IMR-90 (cell line): ENCODE measurements at regions not wholly inside any gene's neighbourhood (a gene's known extent, or its start where the extent isn't known, plus 50 kb on each side); places are given as distances from the start of the nearest gene placed in this dataset.

Source experiments
- ATAC-seq: fragments of 200-7000 bp; cut with Tn5 transposase; 2 replicates; pipeline ENCODE4 v1.9.1; 2020; ENCODE audit warnings: low read depth, mild to moderate bottlenecking, moderate library complexity
- BruUV-seq: library from RNA; stranded (reverse); fragments of 400-500 nt; replicated peaks from 2 replicates; lab custom pipeline; 2021; lab: Mats Ljungman, UMichigan
- CTCF ChIA-PET: fragments of 300-600 bp; formaldehyde crosslinking; extraction: SDS; loops from one replicate; lab custom pipeline; 2021; ENCODE audit warnings: antibody characterized with exemption; lab: Yijun Ruan, JAX
- POLR2A ChIA-PET: fragments of 300-600 bp; sonication (Branson Sonifier 250); formaldehyde crosslinking; loops from one replicate; lab custom pipeline; 2022; ENCODE audit warnings: antibody characterized with exemption; ENCODE audit not compliant: unreplicated experiment; lab: Charles Lee
- DNase-seq: peaks from one replicate; pipeline ENCODE4 v3.0.0; 2013
- H2AFZ ChIP-seq: replicated peaks from 2 replicates; pipeline ENCODE3; 2013; ENCODE audit warnings: low read length, mild to moderate bottlenecking; ENCODE audit not compliant: poor library complexity
- H2AK5ac ChIP-seq: 2 replicates; pipeline ENCODE4 v1.6.1; 2013; ENCODE audit warnings: low read depth, low read length, inconsistent platforms
- H2AK9ac ChIP-seq: replicated peaks from 2 replicates; pipeline ENCODE3; 2013; ENCODE audit warnings: mild to moderate bottlenecking, low read depth, low read length, moderate library complexity; ENCODE audit not compliant: poor library complexity
- H2BK120ac ChIP-seq: 2 replicates; pipeline ENCODE4 v1.6.1; 2013; ENCODE audit warnings: low read depth, low read length, inconsistent platforms
- H2BK15ac ChIP-seq: 3 replicates; pipeline ENCODE4 v1.6.1; 2013; ENCODE audit warnings: low read depth, low read length, inconsistent platforms
- H2BK20ac ChIP-seq: 2 replicates; pipeline ENCODE4 v1.6.1; 2013; ENCODE audit warnings: low read depth, mild to moderate bottlenecking, inconsistent platforms, low read length, moderate library complexity
- H2BK5ac ChIP-seq: 2 replicates; pipeline ENCODE4 v1.6.1; 2013; ENCODE audit warnings: mild to moderate bottlenecking, low read depth, low read length, inconsistent platforms; ENCODE audit not compliant: poor library complexity, severe bottlenecking
- H3K14ac ChIP-seq: replicated peaks from 2 replicates; pipeline ENCODE4 v1.6.1; 2013; ENCODE audit warnings: low read depth, low read length, inconsistent platforms
- H3K18ac ChIP-seq: 2 replicates; pipeline ENCODE4 v1.6.1; 2013; ENCODE audit warnings: low read depth, low read length, control low read depth
- H3K23ac ChIP-seq: 2 replicates; pipeline ENCODE4 v1.6.1; 2013; ENCODE audit warnings: low read depth, low read length, inconsistent platforms
- H3K27ac ChIP-seq: 2 replicates; pipeline ENCODE4 v1.5.1; 2013; ENCODE audit warnings: mild to moderate bottlenecking, control low read depth, low read length; ENCODE audit not compliant: insufficient read depth
- H3K27me3 ChIP-seq: 2 replicates; pipeline ENCODE4 v1.6.1; 2013; ENCODE audit warnings: low read length; ENCODE audit not compliant: control insufficient read depth, insufficient read depth
- H3K36me3 ChIP-seq: 2 replicates; pipeline ENCODE4 v1.6.1; 2013; ENCODE audit warnings: low read length, mixed read lengths; ENCODE audit not compliant: control insufficient read depth, insufficient read depth
- H3K4ac ChIP-seq: 2 replicates; pipeline ENCODE4 v1.6.1; 2013; ENCODE audit warnings: low read depth, low read length, inconsistent platforms
- H3K4me1 ChIP-seq: 2 replicates; pipeline ENCODE4 v1.6.1; 2013; ENCODE audit warnings: low read length, mixed read lengths; ENCODE audit not compliant: control insufficient read depth, insufficient read depth
- H3K4me2 ChIP-seq: 2 replicates; pipeline ENCODE4 v1.6.1; 2013; ENCODE audit warnings: low read depth, mild to moderate bottlenecking, control low read depth, low read length, moderate library complexity
- H3K4me3 ChIP-seq: 2 replicates; pipeline ENCODE4 v1.5.1; 2013; ENCODE audit warnings: low read depth, mild to moderate bottlenecking, control low read depth, low read length, moderate library complexity; ENCODE audit not compliant: insufficient read depth
- H3K56ac ChIP-seq: 2 replicates; pipeline ENCODE4 v1.6.1; 2013; ENCODE audit warnings: low read length, inconsistent platforms; ENCODE audit not compliant: insufficient read depth; ENCODE audit errors: extremely low read depth
- H3K79me1 ChIP-seq, 2 experiments: 2 replicates each; pipeline ENCODE4 v1.6.1; 2013; ENCODE audit warnings: low read length in 2 of 2, inconsistent platforms in 1 of 2, low read depth in 1 of 2
- H3K9ac ChIP-seq: 2 replicates; pipeline ENCODE4 v1.6.1; 2013; ENCODE audit warnings: low read depth, low read length, control low read depth
- H3K9me1 ChIP-seq: 2 replicates; pipeline ENCODE4 v1.6.1; 2013; ENCODE audit warnings: low read length, inconsistent platforms; ENCODE audit not compliant: insufficient read depth
- H3K9me3 ChIP-seq: 2 replicates; pipeline ENCODE4 v1.6.1; 2013; ENCODE audit warnings: low read length; ENCODE audit not compliant: control insufficient read depth, insufficient read depth
- H4K20me1 ChIP-seq: 2 replicates; pipeline ENCODE4 v1.6.1; 2013; ENCODE audit warnings: low read length, inconsistent platforms; ENCODE audit not compliant: insufficient read depth
- H4K5ac ChIP-seq: 2 replicates; pipeline ENCODE4 v1.6.1; 2013; ENCODE audit warnings: mild to moderate bottlenecking, low read depth, low read length, control low read depth
- H4K8ac ChIP-seq, 2 experiments: 2 replicates each; pipeline ENCODE4 v1.6.1; 2013; ENCODE audit warnings: low read depth in 2 of 2, low read length in 2 of 2, control low read depth in 1 of 2, inconsistent platforms in 1 of 2
- H4K91ac ChIP-seq: 2 replicates; pipeline ENCODE4 v1.6.1; 2013; ENCODE audit warnings: low read depth, low read length, inconsistent platforms; ENCODE audit not compliant: insufficient read depth
- BHLHE40 ChIP-seq: fragments of 150-350 bp; IDR thresholded peaks from 2 replicates; pipeline ENCODE4 v1.6.1; 2016; ENCODE audit warnings: mild to moderate bottlenecking, low read depth, low read length
- CEBPB ChIP-seq: IDR thresholded peaks from 2 replicates; pipeline ENCODE4 v1.6.1; 2012; ENCODE audit warnings: low read depth, low read length, improper control_type of control experiment
- CHD1 ChIP-seq: IDR thresholded peaks from 2 replicates; pipeline ENCODE4 v1.6.1; 2012; ENCODE audit warnings: low read depth, low read length, improper control_type of control experiment
- ELK1 ChIP-seq: fragments of 150-350 bp; IDR thresholded peaks from 2 replicates; pipeline ENCODE4 v1.6.1; 2016; ENCODE audit warnings: low read depth, mild to moderate bottlenecking, low read length, moderate library complexity, borderline replicate concordance
- FOS ChIP-seq: fragments of 150-350 bp; IDR thresholded peaks from 2 replicates; pipeline ENCODE4 v1.6.1; 2016; ENCODE audit warnings: low read depth, low read length
- MAFK ChIP-seq: IDR thresholded peaks from 2 replicates; pipeline ENCODE4 v1.6.1; 2012; ENCODE audit warnings: low read depth, low read length, improper control_type of control experiment
- MAZ ChIP-seq: IDR thresholded peaks from 2 replicates; pipeline ENCODE4 v1.6.1; 2012; ENCODE audit warnings: low read depth, mild to moderate bottlenecking, low read length, improper control_type of control experiment, moderate library complexity, borderline replicate concordance
- MXI1 ChIP-seq: IDR thresholded peaks from 2 replicates; pipeline ENCODE4 v1.6.1; 2012; ENCODE audit warnings: low read depth, mild to moderate bottlenecking, low read length, moderate library complexity, borderline replicate concordance
- NFE2L2 ChIP-seq: fragments of 150-350 bp; IDR thresholded peaks from 2 replicates; pipeline ENCODE4 v1.6.1; 2016; ENCODE audit warnings: low read depth, mild to moderate bottlenecking, low read length
- POLR2A ChIP-seq: IDR thresholded peaks from 2 replicates; pipeline ENCODE4 v1.6.1; 2012; ENCODE audit warnings: mild to moderate bottlenecking, low read depth, low read length
- RAD21 ChIP-seq: IDR thresholded peaks from 2 replicates; pipeline ENCODE4 v1.6.1; 2012; ENCODE audit warnings: low read length, improper control_type of control experiment
- RCOR1 ChIP-seq: IDR thresholded peaks from 2 replicates; pipeline ENCODE4 v1.6.1; 2012; ENCODE audit warnings: mild to moderate bottlenecking, low read length, improper control_type of control experiment; ENCODE audit not compliant: insufficient replicate concordance
- RFX5 ChIP-seq: IDR thresholded peaks from 2 replicates; pipeline ENCODE4 v1.8.0; 2012; ENCODE audit warnings: low read depth, mild to moderate bottlenecking, low read length, moderate library complexity
- SMC3 ChIP-seq: fragments of 150-350 bp; IDR thresholded peaks from 2 replicates; pipeline ENCODE4 v1.6.1; 2016; ENCODE audit warnings: low read depth, mild to moderate bottlenecking, antibody characterized with exemption, low read length, moderate library complexity
- USF2 ChIP-seq: fragments of 150-350 bp; IDR thresholded peaks from 2 replicates; pipeline ENCODE4 v1.6.1; 2017; ENCODE audit warnings: mild to moderate bottlenecking, antibody characterized with exemption, low read length, low read depth
- WGBS, 2 experiments: methylation state at CpG; one replicate each; pipeline versions ENCODE4 v1.1.5 to v1.1.7; 2013; ENCODE audit warnings: missing lambda C conversion rate in 2 of 2; ENCODE audit not compliant: insufficient read length in 1 of 2; ENCODE audit errors: extremely low coverage in 2 of 2; 5-methylcytosine and 5-hydroxymethylcytosine counted together
- dilution Hi-C: fragments of 300-500 bp; cut with HindIII; formaldehyde crosslinking; loops from one replicate; pipeline ENCODE4 v1.14.3; 2018; ENCODE audit warnings: low sequenced_read_pairs; ENCODE audit not compliant: unreplicated experiment
- in situ Hi-C: fragments of 300-500 bp; cut with MboI; formaldehyde crosslinking; loops from 3 replicates; pipeline ENCODE4 v1.14.3; 2019; ENCODE audit warnings: low sequenced_read_pairs, inconsistent platforms, mixed read lengths
- intact Hi-C: fragments of 100-400 bp; cut with micrococcal nuclease; formaldehyde crosslinking; loops from 2 replicates; pipeline ENCODE4 v1.10.0; 2022
- TF ChIP-seq, protein P1 (sequence below): conservative IDR thresholded peaks from 2 replicates; pipeline ENCODE4 v1.5.1; 2012; ENCODE audit warnings: mild to moderate bottlenecking, low read depth, low read length, improper control_type of control experiment

DNA sequence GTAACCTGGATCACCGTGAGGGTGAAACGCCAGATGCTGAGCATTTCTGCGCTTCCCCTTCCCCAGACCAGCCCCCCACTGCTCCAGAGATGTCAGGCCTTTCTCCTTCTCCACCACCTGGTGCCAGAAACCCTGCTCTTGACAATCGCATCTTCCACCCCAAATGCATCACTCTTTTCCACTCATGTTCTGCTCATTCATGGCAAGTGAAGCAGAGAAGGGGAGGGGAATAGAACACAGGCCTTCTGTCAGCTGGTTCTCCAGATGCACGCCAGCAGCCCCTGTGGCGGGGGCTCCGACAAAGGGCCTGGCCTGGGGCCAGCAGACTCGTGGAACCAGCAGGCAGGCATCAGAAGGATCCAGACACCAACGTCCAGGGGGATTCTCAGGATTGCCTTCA lies 68.5 kb upstream of the SVIL start:
- in situ Hi-C loops (no loop called here), dilution Hi-C loops (no loop called here), intact Hi-C loops (no loop called here)
- Histone ChIP-seq H3K27ac (no peak overlapping the region), H3K36me3 (0 out of 2 replicates have a peak, but pooled peaks cover 2% of the 10 kb centered on the region), H3K9me1 (peaks cover 13% of the 10 kb centered on the region), H3K56ac (no peak overlapping the region), H4K5ac (peak overlapping the region; percentile 33; the same call in 1 of the 2 replicates), H3K27me3 (no peaks in the 10 kb centered on the region), H3K4me2 (peak overlapping the region; percentile 44; the same call in 1 of the 2 replicates), H3K4me3 (no peak overlapping the region), H4K20me1 (peaks cover 33% of the 10 kb centered on the region), H2AK5ac (no peak overlapping the region; the same call in 1 of the 2 replicates), H3K9ac (no peak overlapping the region), H3K14ac (no peak overlapping the region), H2BK20ac (no peak overlapping the region), H2AK9ac (no peak overlapping the region), H3K9me3 (no peaks in the 10 kb centered on the region), H4K8ac (0 out of 4 replicates have a peak overlapping the region, but pooled peaks of 1 of the 2 experiments have one; percentile 1), H3K4me1 (peaks cover 7% of the 10 kb centered on the region; the same call in 1 of the 2 replicates), H4K91ac (no peak overlapping the region), H2BK5ac (no peak overlapping the region), H2BK15ac (no peak overlapping the region), H2BK120ac (no peak overlapping the region), H3K18ac (no peak overlapping the region), H3K79me1 (peaks cover 20 to 47% of the 10 kb centered on the region in 2 experiments), H3K4ac (no peak overlapping the region), H2AFZ (peak overlapping the region; percentile 0), H3K23ac (peak overlapping the region; percentile 21; the same call in 1 of the 2 replicates)
- no TSS peak for BruUV-seq
- 38% methylated on average over 3 of the region's 9 CpGs; no CpG with 5 or more reads in 1 of the 2 experiments for WGBS, 2 experiments
- TF ChIP-seq POLR2A, result no peak
- TF ChIP-seq RFX5, result no peak
- no peak for TF ChIP-seq BHLHE40
- no peak for TF ChIP-seq SMC3
- TF ChIP-seq RCOR1, result no peak
- TF ChIP-seq ELK1, result no peak
- TF ChIP-seq RAD21, result no peak
- TF ChIP-seq CEBPB, result no peak
- no peak for TF ChIP-seq CHD1
- TF ChIP-seq MAFK, result no peak
- TF ChIP-seq MAZ, result no peak
- TF ChIP-seq, protein P1, sequence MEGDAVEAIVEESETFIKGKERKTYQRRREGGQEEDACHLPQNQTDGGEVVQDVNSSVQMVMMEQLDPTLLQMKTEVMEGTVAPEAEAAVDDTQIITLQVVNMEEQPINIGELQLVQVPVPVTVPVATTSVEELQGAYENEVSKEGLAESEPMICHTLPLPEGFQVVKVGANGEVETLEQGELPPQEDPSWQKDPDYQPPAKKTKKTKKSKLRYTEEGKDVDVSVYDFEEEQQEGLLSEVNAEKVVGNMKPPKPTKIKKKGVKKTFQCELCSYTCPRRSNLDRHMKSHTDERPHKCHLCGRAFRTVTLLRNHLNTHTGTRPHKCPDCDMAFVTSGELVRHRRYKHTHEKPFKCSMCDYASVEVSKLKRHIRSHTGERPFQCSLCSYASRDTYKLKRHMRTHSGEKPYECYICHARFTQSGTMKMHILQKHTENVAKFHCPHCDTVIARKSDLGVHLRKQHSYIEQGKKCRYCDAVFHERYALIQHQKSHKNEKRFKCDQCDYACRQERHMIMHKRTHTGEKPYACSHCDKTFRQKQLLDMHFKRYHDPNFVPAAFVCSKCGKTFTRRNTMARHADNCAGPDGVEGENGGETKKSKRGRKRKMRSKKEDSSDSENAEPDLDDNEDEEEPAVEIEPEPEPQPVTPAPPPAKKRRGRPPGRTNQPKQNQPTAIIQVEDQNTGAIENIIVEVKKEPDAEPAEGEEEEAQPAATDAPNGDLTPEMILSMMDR, result no peak
- no peak for TF ChIP-seq FOS
- no peak for TF ChIP-seq MXI1
- TF ChIP-seq NFE2L2, result no peak
- TF ChIP-seq USF2, result no peak
- ChIA-PET CTCF (no interaction called here), POLR2A (no interaction called here)
- ATAC-seq, result no peak; the same call in 1 of the 2 replicates
- no peak for DNase-seq
